HepG2 (cell line): ENCODE measurements at regions not wholly inside any gene's neighbourhood (a gene's known extent, or its start where the extent isn't known, plus 50 kb on each side); places are given as distances from the start of the nearest gene placed in this dataset.

Experiments
- ARID4A ChIP-seq: sonication (generic); formaldehyde crosslinking; IDR thresholded peaks from 2 replicates; pipeline ENCODE4 v1.5.0; 2020; ENCODE audit warnings: mild to moderate bottlenecking, missing genetic modification reagents, borderline replicate concordance
- MAZ ChIP-seq, 2 experiments: sonication (generic) in 1 of 2; formaldehyde crosslinking in 1 of 2; IDR thresholded peaks; 2 replicates each; pipeline versions ENCODE4 v1.5.0 to v1.6.1; 2012 to 2020; ENCODE audit warnings: low read depth in 2 of 2, mild to moderate bottlenecking in 2 of 2, borderline replicate concordance in 1 of 2, improper control_type of control experiment in 1 of 2, low read length in 1 of 2, missing genetic modification reagents in 1 of 2, moderate library complexity in 1 of 2
- RCOR2 ChIP-seq: IDR thresholded peaks from 2 replicates; pipeline ENCODE4 v1.6.1; 2016; ENCODE audit warnings: missing biosample characterization, missing genetic modification reagents
- TGIF2 ChIP-seq: IDR thresholded peaks from 2 replicates; pipeline ENCODE4 v1.6.1; 2016; ENCODE audit warnings: control low read depth, missing compliant biosample characterization
- ZFP90 ChIP-seq: sonication (generic); formaldehyde crosslinking; IDR thresholded peaks from 2 replicates; pipeline ENCODE4 v1.8.0; 2022; ENCODE audit warnings: missing genetic modification reagents, mild to moderate bottlenecking, inconsistent platforms, borderline replicate concordance
- ZNF407 ChIP-seq: sonication (generic); formaldehyde crosslinking; IDR thresholded peaks from one replicate; pipeline ENCODE4 v1.5.1; 2020; ENCODE audit warnings: mild to moderate bottlenecking, missing genetic modification reagents; ENCODE audit errors: not compliant biosample characterization
- TF ChIP-seq, protein P1 (sequence below): sonication (generic); formaldehyde crosslinking; IDR thresholded peaks from 2 replicates; pipeline ENCODE4 v1.4.0; 2020; ENCODE audit warnings: missing genetic modification reagents, borderline replicate concordance
- TF ChIP-seq, protein P2 (sequence below): sonication (generic); formaldehyde crosslinking; IDR thresholded peaks from 2 replicates; pipeline ENCODE4 v1.4.0; 2020; ENCODE audit warnings: missing genetic modification reagents

- no peak for TF ChIP-seq ZNF407 (CRISPR knock-in tag)
- TF ChIP-seq, protein P1, sequence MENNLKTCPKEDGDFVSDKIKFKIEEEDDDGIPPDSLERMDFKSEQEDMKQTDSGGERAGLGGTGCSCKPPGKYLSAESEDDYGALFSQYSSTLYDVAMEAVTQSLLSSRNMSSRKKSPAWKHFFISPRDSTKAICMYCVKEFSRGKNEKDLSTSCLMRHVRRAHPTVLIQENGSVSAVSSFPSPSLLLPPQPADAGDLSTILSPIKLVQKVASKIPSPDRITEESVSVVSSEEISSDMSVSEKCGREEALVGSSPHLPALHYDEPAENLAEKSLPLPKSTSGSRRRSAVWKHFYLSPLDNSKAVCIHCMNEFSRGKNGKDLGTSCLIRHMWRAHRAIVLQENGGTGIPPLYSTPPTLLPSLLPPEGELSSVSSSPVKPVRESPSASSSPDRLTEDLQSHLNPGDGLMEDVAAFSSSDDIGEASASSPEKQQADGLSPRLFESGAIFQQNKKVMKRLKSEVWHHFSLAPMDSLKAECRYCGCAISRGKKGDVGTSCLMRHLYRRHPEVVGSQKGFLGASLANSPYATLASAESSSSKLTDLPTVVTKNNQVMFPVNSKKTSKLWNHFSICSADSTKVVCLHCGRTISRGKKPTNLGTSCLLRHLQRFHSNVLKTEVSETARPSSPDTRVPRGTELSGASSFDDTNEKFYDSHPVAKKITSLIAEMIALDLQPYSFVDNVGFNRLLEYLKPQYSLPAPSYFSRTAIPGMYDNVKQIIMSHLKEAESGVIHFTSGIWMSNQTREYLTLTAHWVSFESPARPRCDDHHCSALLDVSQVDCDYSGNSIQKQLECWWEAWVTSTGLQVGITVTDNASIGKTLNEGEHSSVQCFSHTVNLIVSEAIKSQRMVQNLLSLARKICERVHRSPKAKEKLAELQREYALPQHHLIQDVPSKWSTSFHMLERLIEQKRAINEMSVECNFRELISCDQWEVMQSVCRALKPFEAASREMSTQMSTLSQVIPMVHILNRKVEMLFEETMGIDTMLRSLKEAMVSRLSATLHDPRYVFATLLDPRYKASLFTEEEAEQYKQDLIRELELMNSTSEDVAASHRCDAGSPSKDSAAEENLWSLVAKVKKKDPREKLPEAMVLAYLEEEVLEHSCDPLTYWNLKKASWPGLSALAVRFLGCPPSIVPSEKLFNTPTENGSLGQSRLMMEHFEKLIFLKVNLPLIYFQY, result no peak
- no peak for TF ChIP-seq MAZ (IDR thresholded peaks at IDR 0.05; ENCODE audit: borderline replicate concordance, low read depth, low read length)
- no peak for TF ChIP-seq MAZ (CRISPR knock-in tag; IDR thresholded peaks at IDR 0.05; ENCODE audit: low read depth)
- TF ChIP-seq, protein P2, sequence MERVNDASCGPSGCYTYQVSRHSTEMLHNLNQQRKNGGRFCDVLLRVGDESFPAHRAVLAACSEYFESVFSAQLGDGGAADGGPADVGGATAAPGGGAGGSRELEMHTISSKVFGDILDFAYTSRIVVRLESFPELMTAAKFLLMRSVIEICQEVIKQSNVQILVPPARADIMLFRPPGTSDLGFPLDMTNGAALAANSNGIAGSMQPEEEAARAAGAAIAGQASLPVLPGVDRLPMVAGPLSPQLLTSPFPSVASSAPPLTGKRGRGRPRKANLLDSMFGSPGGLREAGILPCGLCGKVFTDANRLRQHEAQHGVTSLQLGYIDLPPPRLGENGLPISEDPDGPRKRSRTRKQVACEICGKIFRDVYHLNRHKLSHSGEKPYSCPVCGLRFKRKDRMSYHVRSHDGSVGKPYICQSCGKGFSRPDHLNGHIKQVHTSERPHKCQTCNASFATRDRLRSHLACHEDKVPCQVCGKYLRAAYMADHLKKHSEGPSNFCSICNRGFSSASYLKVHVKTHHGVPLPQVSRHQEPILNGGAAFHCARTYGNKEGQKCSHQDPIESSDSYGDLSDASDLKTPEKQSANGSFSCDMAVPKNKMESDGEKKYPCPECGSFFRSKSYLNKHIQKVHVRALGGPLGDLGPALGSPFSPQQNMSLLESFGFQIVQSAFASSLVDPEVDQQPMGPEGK (CRISPR knock-in tag), result no peak
- TF ChIP-seq ZFP90 (CRISPR knock-in tag), result no peak
- TF ChIP-seq ARID4A (CRISPR knock-in tag), result no peak
- TF ChIP-seq TGIF2 (CRISPR knock-in tag), result no peak
- TF ChIP-seq RCOR2 (CRISPR knock-in tag), result no peak
Measured at GRCh38 chr2:116061023-116061422, 1618.6 kb downstream of the DPP10 start (continued).
